ENCODE measurements at regions not wholly inside any gene's neighbourhood (a gene's known extent, or its start where the extent isn't known, plus 50 kb on each side); places are given as distances from the start of the nearest gene placed in this dataset.

GRCh38 chr10:111240348-111240747 lies 163.5 kb downstream of the ADRA2A start:
- TF ChIP-seq, protein P1, sequence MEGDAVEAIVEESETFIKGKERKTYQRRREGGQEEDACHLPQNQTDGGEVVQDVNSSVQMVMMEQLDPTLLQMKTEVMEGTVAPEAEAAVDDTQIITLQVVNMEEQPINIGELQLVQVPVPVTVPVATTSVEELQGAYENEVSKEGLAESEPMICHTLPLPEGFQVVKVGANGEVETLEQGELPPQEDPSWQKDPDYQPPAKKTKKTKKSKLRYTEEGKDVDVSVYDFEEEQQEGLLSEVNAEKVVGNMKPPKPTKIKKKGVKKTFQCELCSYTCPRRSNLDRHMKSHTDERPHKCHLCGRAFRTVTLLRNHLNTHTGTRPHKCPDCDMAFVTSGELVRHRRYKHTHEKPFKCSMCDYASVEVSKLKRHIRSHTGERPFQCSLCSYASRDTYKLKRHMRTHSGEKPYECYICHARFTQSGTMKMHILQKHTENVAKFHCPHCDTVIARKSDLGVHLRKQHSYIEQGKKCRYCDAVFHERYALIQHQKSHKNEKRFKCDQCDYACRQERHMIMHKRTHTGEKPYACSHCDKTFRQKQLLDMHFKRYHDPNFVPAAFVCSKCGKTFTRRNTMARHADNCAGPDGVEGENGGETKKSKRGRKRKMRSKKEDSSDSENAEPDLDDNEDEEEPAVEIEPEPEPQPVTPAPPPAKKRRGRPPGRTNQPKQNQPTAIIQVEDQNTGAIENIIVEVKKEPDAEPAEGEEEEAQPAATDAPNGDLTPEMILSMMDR (IDR thresholded peaks at IDR 0.05) = no peak
- TF ChIP-seq POLR2A (IDR thresholded peaks at IDR 0.05) = no peak
- no peak for TF ChIP-seq EP300 (IDR thresholded peaks at IDR 0.05)
